Gastrocnemius medialis (tissue), 4 donors: ENCODE measurements at regions not wholly inside any gene's neighbourhood (a gene's known extent, or its start where the extent isn't known, plus 50 kb on each side); places are given as distances from the start of the nearest gene placed in this dataset.

Experiments
- ATAC-seq, 2 donors: fragments of 150-250 bp; one replicate each; pipeline ENCODE4 v1.9.1; 2016
- DNase-seq, 2 donors: peaks; one replicate each; pipeline ENCODE4 v3.0.0-alpha.2; 2019
- H3K27ac ChIP-seq, 4 donors: fragments of 200-600 bp; sonication (generic); 1 replicate in 1 of 4; 2 replicates in 3 of 4; pipeline ENCODE4 v1.5.1; 2016 to 2018; ENCODE audit warnings: mild to moderate bottlenecking in 2 of 4, moderate library complexity in 1 of 4
- H3K27me3 ChIP-seq, 3 donors: fragments of 200-600 bp; sonication (generic) in 2 of 3; 1 replicate in 1 of 3; 2 replicates in 2 of 3; pipeline versions ENCODE4 v1.5.1 to v1.6.0; 2016 to 2019; ENCODE audit warnings: mild to moderate bottlenecking in 1 of 3, moderate library complexity in 1 of 3
- H3K36me3 ChIP-seq, 2 donors: fragments of 200-600 bp; sonication (generic) in 1 of 2; one replicate each; pipeline ENCODE4 v1.5.1; 2017 to 2018
- H3K4me1 ChIP-seq, 2 donors: fragments of 200-600 bp; sonication (generic) in 1 of 2; one replicate each; pipeline ENCODE4 v1.5.1; 2016 to 2017; ENCODE audit warnings: mild to moderate bottlenecking in 2 of 2
- H3K4me3 ChIP-seq, 4 donors: fragments of 200-600 bp; sonication (generic) in 3 of 4; 1 replicate in 1 of 4; 2 replicates in 3 of 4; pipeline ENCODE4 v1.5.1; 2016 to 2019; ENCODE audit warnings: mild to moderate bottlenecking in 2 of 4
- H3K9me3 ChIP-seq, 3 donors: fragments of 200-600 bp; sonication (generic) in 2 of 3; 1 replicate in 1 of 3; 2 replicates in 2 of 3; pipeline ENCODE4 v1.5.1; 2016 to 2019
- POLR2A ChIP-seq, 2 donors: fragments of 450-650 bp; IDR thresholded peaks; one replicate each; pipeline ENCODE4 v1.6.1; 2017; ENCODE audit warnings: antibody characterized with exemption in 2 of 2, mild to moderate bottlenecking in 2 of 2, moderate library complexity in 2 of 2
- in situ Hi-C, 4 donors: fragments of 200-750 bp; cut with MboI; loops; one replicate each; pipeline versions ENCODE4 v1.15.0 to v1.8.0; 2017; ENCODE audit warnings: low sequenced_read_pairs in 4 of 4
- intact Hi-C: fragments of 100-400 bp; cut with DNase I; formaldehyde crosslinking; loops from one replicate; pipeline ENCODE4 v1.15.1; 2023; ENCODE audit warnings: low total_unique reads
- TF ChIP-seq, protein P1 (sequence below), 5 experiments: fragments of 450-650 bp in 3 of 5; fragments of 200-600 bp in 2 of 5; sonication (generic) in 2 of 5; IDR thresholded peaks in 4 of 5; conservative IDR thresholded peaks in 1 of 5; 1 replicate in 4 of 5; 2 replicates in 1 of 5; pipeline ENCODE4 v1.5.1; 2016 to 2019; ENCODE audit warnings: antibody characterized with exemption in 5 of 5, mild to moderate bottlenecking in 3 of 5, moderate library complexity in 3 of 5

DNA sequence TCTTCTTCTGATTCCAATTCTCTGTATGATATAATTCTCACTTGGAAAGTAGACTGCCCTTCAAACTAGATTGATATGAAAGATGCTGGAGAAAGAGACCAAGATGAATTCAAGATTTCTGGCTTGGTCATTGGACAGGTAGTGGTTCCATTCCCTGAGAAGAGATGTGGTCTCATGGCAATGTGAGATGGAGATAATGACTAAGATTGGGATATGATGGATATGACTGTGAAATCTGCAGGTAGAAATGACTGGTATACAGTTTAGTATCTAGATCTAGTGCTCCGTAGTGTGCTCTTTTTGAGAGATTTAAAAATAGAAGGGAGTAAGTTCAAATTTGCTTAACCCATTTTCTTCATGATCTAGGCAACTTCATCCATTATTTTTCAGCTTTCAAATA is 425.4 kb upstream of the TRIB2 start:
- Histone ChIP-seq H3K4me1 (no peaks in the 10 kb centered on the region), H3K36me3 (no peaks in the 10 kb centered on the region), H3K4me3 (no peak overlapping the region), H3K27me3 (no peaks in the 10 kb centered on the region), H3K27ac (no peak overlapping the region), H3K9me3 (no peaks in the 10 kb centered on the region)
- DNase-seq (no peak), ATAC-seq (no peak)
- in situ Hi-C loops (no loop called here), intact Hi-C loops (no loop called here)
- TF ChIP-seq POLR2A (IDR thresholded peaks at IDR 0.05): no peak
- TF ChIP-seq, protein P1, sequence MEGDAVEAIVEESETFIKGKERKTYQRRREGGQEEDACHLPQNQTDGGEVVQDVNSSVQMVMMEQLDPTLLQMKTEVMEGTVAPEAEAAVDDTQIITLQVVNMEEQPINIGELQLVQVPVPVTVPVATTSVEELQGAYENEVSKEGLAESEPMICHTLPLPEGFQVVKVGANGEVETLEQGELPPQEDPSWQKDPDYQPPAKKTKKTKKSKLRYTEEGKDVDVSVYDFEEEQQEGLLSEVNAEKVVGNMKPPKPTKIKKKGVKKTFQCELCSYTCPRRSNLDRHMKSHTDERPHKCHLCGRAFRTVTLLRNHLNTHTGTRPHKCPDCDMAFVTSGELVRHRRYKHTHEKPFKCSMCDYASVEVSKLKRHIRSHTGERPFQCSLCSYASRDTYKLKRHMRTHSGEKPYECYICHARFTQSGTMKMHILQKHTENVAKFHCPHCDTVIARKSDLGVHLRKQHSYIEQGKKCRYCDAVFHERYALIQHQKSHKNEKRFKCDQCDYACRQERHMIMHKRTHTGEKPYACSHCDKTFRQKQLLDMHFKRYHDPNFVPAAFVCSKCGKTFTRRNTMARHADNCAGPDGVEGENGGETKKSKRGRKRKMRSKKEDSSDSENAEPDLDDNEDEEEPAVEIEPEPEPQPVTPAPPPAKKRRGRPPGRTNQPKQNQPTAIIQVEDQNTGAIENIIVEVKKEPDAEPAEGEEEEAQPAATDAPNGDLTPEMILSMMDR (IDR thresholded peaks at IDR 0.05 in 4 of 5, conservative IDR thresholded peaks at IDR 0.05 in 1 of 5): no peak

DNA sequence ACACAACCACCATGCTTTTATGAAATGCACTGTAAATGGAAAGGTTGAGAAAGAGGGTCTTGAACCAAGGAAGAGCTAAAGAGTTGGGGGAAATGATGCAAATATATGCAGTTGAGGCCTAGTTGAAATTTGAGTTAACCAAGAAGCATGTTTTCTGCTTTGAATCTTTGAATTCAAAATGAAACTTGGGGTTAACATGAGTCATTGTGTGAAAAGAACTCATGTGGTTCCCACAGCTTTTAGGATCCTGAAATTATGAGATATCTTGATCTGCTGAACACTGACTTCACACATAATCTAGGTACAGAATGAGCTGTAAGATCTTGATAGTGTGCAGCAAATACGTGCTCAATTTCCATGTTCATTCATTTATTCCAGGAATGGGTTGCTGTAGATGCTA is 422.9 kb upstream of the TRIB2 start:
- Histone ChIP-seq H3K4me3 (no peak overlapping the region), H3K27me3 (no peaks in the 10 kb centered on the region), H3K9me3 (no peaks in the 10 kb centered on the region), H3K36me3 (no peaks in the 10 kb centered on the region), H3K27ac (no peak overlapping the region), H3K4me1 (no peaks in the 10 kb centered on the region)
- no peak for ATAC-seq
- TF ChIP-seq POLR2A (IDR thresholded peaks at IDR 0.05): no peak
- TF ChIP-seq, protein P1 (IDR thresholded peaks at IDR 0.05 in 4 of 5, conservative IDR thresholded peaks at IDR 0.05 in 1 of 5): no peak
- no peak for DNase-seq
- intact Hi-C loops (no loop called here), in situ Hi-C loops (no loop called here)

DNA sequence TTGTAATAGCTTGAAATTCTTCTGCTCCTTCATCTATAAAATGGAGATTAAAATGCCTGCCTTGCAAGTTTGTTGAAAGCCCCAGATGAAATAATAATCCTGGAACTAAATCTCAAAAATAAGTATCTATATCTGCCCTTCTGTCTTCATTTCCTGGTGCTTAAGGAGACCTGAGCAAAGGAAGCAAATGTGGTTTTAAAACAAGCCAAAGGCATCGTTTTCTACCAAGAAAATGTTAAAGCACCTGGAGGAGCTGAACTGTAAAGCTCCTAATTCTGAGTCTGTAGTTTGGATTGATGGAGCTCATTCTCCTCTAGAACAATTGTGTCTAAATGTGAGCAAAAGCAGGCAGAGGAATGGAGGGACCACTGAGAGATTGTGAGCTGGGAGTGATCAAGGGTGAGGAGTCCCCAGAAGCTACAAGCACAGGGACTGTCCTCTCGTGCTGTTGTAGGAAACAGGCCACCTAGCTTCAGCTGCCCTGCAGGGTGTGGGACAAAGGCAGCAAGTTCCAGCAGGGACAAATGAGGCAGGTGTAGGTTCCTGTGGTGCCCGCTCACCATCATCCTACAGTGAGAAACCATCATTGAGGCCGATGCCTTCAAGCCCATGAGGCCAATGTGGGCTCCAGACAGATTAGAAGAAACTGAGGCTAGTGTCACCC is 420.7 kb upstream of the TRIB2 start:
- TF ChIP-seq, protein P1 (IDR thresholded peaks at IDR 0.05 in 4 of 5, conservative IDR thresholded peaks at IDR 0.05 in 1 of 5): no peak
- TF ChIP-seq POLR2A (IDR thresholded peaks at IDR 0.05): no peak

DNA sequence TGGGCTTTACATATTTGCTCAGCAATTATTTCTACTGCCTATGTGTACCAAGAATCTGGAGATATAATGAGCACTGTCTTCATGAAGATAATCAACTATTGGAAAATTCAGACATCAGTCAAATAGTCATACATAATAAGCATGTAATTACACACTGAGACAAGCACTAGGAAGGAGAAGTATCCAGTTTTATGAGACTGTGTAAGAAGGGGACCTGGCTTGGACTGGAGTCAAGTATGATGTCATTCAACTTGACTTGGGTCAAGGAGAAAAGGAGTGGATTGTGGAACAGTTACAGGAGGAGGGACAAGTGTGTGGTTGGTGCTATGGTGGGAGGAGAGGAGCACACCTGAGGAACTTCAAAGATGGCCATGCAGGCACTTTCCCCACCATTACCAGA is 419.8 kb upstream of the TRIB2 start:
- Histone ChIP-seq H3K4me1 (no peaks in the 10 kb centered on the region), H3K9me3 (no peaks in the 10 kb centered on the region), H3K27ac (no peak overlapping the region), H3K27me3 (no peaks in the 10 kb centered on the region), H3K36me3 (no peaks in the 10 kb centered on the region), H3K4me3 (no peak overlapping the region)
- ATAC-seq: no peak
- no peak for DNase-seq
- intact Hi-C loops: no loop called here
- in situ Hi-C loops: no loop called here
- TF ChIP-seq, protein P1 (IDR thresholded peaks at IDR 0.05 in 4 of 5, conservative IDR thresholded peaks at IDR 0.05 in 1 of 5): no peak
- no peak for TF ChIP-seq POLR2A (IDR thresholded peaks at IDR 0.05)

More for the DNA sequence above, 420.7 kb upstream of the TRIB2 start:
- Histone ChIP-seq H3K27me3 (no peaks in the 10 kb centered on the region), H3K36me3 (no peaks in the 10 kb centered on the region), H3K9me3 (no peaks in the 10 kb centered on the region), H3K4me1 (no peaks in the 10 kb centered on the region), H3K4me3 (no peak overlapping the region), H3K27ac (no peak overlapping the region)
- ATAC-seq (no peak), DNase-seq (no peak)
- in situ Hi-C loops (no loop called here), intact Hi-C loops (no loop called here)

DNA sequence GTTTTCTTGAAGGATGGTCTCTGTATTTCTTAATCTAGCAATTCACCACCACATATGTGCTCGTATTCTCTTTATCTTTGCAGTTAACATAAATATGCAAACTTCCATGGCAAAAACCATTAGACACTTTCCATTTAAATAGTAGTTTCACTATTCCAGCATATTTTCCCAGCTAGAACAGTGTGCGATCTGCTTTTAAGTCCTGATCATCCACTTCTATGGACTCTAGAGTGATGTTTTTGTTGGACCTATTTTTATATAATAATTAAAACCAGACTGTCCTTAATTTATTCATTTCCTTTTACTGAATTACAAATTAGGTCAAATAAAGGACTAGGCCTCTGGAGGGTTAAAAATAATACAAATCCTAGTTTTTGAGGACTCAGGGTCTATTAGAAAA is 418.4 kb upstream of the TRIB2 start:
- DNase-seq (no peak), ATAC-seq (no peak)
- Histone ChIP-seq H3K27ac (no peak overlapping the region), H3K4me3 (no peak overlapping the region), H3K9me3 (no peaks in the 10 kb centered on the region), H3K27me3 (no peaks in the 10 kb centered on the region), H3K36me3 (no peaks in the 10 kb centered on the region), H3K4me1 (no peaks in the 10 kb centered on the region)
- TF ChIP-seq, protein P1 (IDR thresholded peaks at IDR 0.05 in 4 of 5, conservative IDR thresholded peaks at IDR 0.05 in 1 of 5): no peak
- no peak for TF ChIP-seq POLR2A (IDR thresholded peaks at IDR 0.05)
- in situ Hi-C loops (no loop called here), intact Hi-C loops (no loop called here)
